ENCODE measurements at regions not wholly inside any gene's neighbourhood (a gene's known extent, or its start where the extent isn't known, plus 50 kb on each side); places are given as distances from the start of the nearest gene placed in this dataset.

- intact Hi-C loops (cut with micrococcal nuclease; ENCODE audit: unreplicated experiment) (no loop called here), in situ Hi-C loops (cut with MboI) (no loop called here)
- ChIA-PET POLR2A (interaction anchor here (0.9 kb wide), 1 partner anchor 292 kb away, joined by 3 read pairs; the partner anchor contains the start of gene STK35), CTCF (no interaction called here), RAD21 (ENCODE audit: unreplicated experiment) (no interaction called here), SMC1A (ENCODE audit: uncharacterized antibody, unreplicated experiment) (no interaction called here)
- Histone ChIP-seq H3K27me3 (replicated peaks in 1 of 2; ENCODE audit: control insufficient read depth in 2 of 2, insufficient read depth in 2 of 2, low read length in 1 of 2) (peaks cover 0 to 5% of the 10 kb centered on the region in 2 experiments; a peak in 1 of 4 replicates), H3K4me1 (ENCODE audit: control insufficient read depth, insufficient read depth, low read length) (peaks cover 11% of the 10 kb centered on the region), H2AFZ (ENCODE audit: control insufficient read depth, low read depth, low read length) (no peak overlapping the region), H3K9ac (ENCODE audit: control insufficient read depth, insufficient read depth, low read length) (no peak overlapping the region), H3K79me2 (ENCODE audit: control insufficient read depth, insufficient read depth, low read length) (no peaks in the 10 kb centered on the region), H3K27ac (ENCODE audit: control insufficient read depth, insufficient read depth) (no peak overlapping the region), H4K20me1 (ENCODE audit: control insufficient read depth, insufficient read depth) (no peaks in the 10 kb centered on the region), H3K4me2 (ENCODE audit: control insufficient read depth, insufficient read depth) (no peak overlapping the region), H3K36me3 (ENCODE audit: control insufficient read depth in 2 of 2, insufficient read depth in 2 of 2, low read length in 1 of 2) (no peaks in the 10 kb centered on the region), H3K4me3 (no peak overlapping the region), H3K9me3 (replicated peaks; ENCODE audit: control insufficient read depth, insufficient read depth, low read length) (no peaks in the 10 kb centered on the region)
- ATAC-seq (peak; percentile 28; the same call in 2 of the 3 replicates), FAIRE-seq (no peak), DNase-seq (ENCODE audit: low read depth, low spot score) (no peak)
- TF ChIP-seq IRF4 (IDR thresholded peaks at IDR 0.05; ENCODE audit: low read depth, low read length) (peak; percentile 67; the same call in 1 of the 2 replicates), EED (IDR thresholded peaks at IDR 0.05; ENCODE audit: low read depth) (peak; percentile 62), JUNB (IDR thresholded peaks at IDR 0.05) (peak; percentile 59), SREBF2 (IDR thresholded peaks at IDR 0.05; ENCODE audit: low read length) (no peak)
- no TSS peak for BruUV-seq (replicated peaks)
- 54% methylated on average over 2 of the region's 2 CpGs for WGBS (ENCODE audit: insufficient coverage, insufficient replicate concordance, low lambda C conversion rate, missing lambda C conversion rate)
These were observed 86.1 kb upstream of the SIRPA start for GRCh38 chr20:1809131-1809572.

- ChIA-PET SMC1A (ENCODE audit: uncharacterized antibody, unreplicated experiment) (no interaction called here), POLR2A (no interaction called here), RAD21 (ENCODE audit: unreplicated experiment) (no interaction called here), CTCF (no interaction called here)
- Histone ChIP-seq H3K27ac (ENCODE audit: control insufficient read depth, insufficient read depth) (no peak overlapping the region), H3K9ac (ENCODE audit: control insufficient read depth, insufficient read depth, low read length) (no peak overlapping the region), H4K20me1 (ENCODE audit: control insufficient read depth, insufficient read depth) (no peaks in the 10 kb centered on the region), H3K36me3 (ENCODE audit: control insufficient read depth in 2 of 2, insufficient read depth in 2 of 2, low read length in 1 of 2) (no peaks in the 10 kb centered on the region), H3K4me1 (ENCODE audit: control insufficient read depth, insufficient read depth, low read length) (peaks cover 14% of the 10 kb centered on the region), H3K9me3 (replicated peaks; ENCODE audit: control insufficient read depth, insufficient read depth, low read length) (no peaks in the 10 kb centered on the region), H3K4me2 (ENCODE audit: control insufficient read depth, insufficient read depth) (no peak overlapping the region), H2AFZ (ENCODE audit: control insufficient read depth, low read depth, low read length) (no peak overlapping the region), H3K79me2 (ENCODE audit: control insufficient read depth, insufficient read depth, low read length) (no peaks in the 10 kb centered on the region), H3K4me3 (no peak overlapping the region), H3K27me3 (replicated peaks in 1 of 2; ENCODE audit: control insufficient read depth in 2 of 2, insufficient read depth in 2 of 2, low read length in 1 of 2) (peaks cover 2 to 5% of the 10 kb centered on the region in 2 experiments; a peak in 1 of 4 replicates)
- in situ Hi-C loops (cut with MboI), result no loop called here
- intact Hi-C loops (cut with micrococcal nuclease; ENCODE audit: unreplicated experiment), result no loop called here
- DNase-seq (ENCODE audit: low read depth, low spot score) (no peak), ATAC-seq (no peak), FAIRE-seq (no peak)
- WGBS (ENCODE audit: insufficient coverage, insufficient replicate concordance, low lambda C conversion rate, missing lambda C conversion rate), result 30% methylated on average over 6 of the region's 6 CpGs
- no TSS peak for BruUV-seq (replicated peaks)
- no peak for TF ChIP-seq SMARCA5 (IDR thresholded peaks at IDR 0.05)
- TF ChIP-seq ZZZ3 (IDR thresholded peaks at IDR 0.05; ENCODE audit: control insufficient read depth, insufficient read length, low read depth), result no peak
- no peak for TF ChIP-seq POLR2AphosphoS5 (IDR thresholded peaks at IDR 0.05; ENCODE audit: low read length)
- no peak for TF ChIP-seq PRDM15 (CRISPR knock-in tag; IDR thresholded peaks at IDR 0.05)
- no peak for TF ChIP-seq MYC (IDR thresholded peaks at IDR 0.05; ENCODE audit: insufficient read depth, insufficient read length, insufficient replicate concordance, low read length, severe bottlenecking)
- TF ChIP-seq GABPA (IDR thresholded peaks at IDR 0.05; ENCODE audit: low read depth), result no peak
- TF ChIP-seq PML (IDR thresholded peaks at IDR 0.05; ENCODE audit: low read length), result no peak
- TF ChIP-seq, protein P1, sequence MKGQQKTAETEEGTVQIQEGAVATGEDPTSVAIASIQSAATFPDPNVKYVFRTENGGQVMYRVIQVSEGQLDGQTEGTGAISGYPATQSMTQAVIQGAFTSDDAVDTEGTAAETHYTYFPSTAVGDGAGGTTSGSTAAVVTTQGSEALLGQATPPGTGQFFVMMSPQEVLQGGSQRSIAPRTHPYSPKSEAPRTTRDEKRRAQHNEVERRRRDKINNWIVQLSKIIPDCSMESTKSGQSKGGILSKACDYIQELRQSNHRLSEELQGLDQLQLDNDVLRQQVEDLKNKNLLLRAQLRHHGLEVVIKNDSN (IDR thresholded peaks at IDR 0.05; ENCODE audit: borderline replicate concordance, extremely low read length, insufficient read depth, low read depth, low read length), result no peak
- no peak for TF ChIP-seq ZSCAN29 (IDR thresholded peaks at IDR 0.05)
- no peak for TF ChIP-seq ZNF24 (IDR thresholded peaks at IDR 0.05)
These were observed 87.1 kb upstream of the SIRPA start for GRCh38 chr20:1808101-1808500.

All from GM12878 (cell line).